Liver (tissue), 8 donors: ENCODE measurements at regions not wholly inside any gene's neighbourhood (a gene's known extent, or its start where the extent isn't known, plus 50 kb on each side); places are given as distances from the start of the nearest gene placed in this dataset.

ENCODE experiments used
- DNase-seq: peaks from one replicate; pipeline ENCODE4 v3.0.0-alpha.2; 2017; ENCODE audit warnings: low spot score
- H3K27ac ChIP-seq, 2 donors: one replicate each; pipeline ENCODE4 v1.7.0; 2013; ENCODE audit warnings: inconsistent platforms in 2 of 2, low read length in 2 of 2, control low read depth in 1 of 2, low read depth in 1 of 2, mild to moderate bottlenecking in 1 of 2
- H3K27me3 ChIP-seq, 4 donors: one replicate each; pipeline versions ENCODE4 v1.6.1 to v1.7.0; 2013; ENCODE audit warnings: low read length in 3 of 4, inconsistent platforms in 1 of 4, mild to moderate bottlenecking in 1 of 4, moderate library complexity in 1 of 4; ENCODE audit not compliant: control insufficient read depth in 4 of 4, insufficient read depth in 4 of 4
- H3K36me3 ChIP-seq, 4 donors: one replicate each; pipeline versions ENCODE4 v1.6.1 to v1.7.0; 2013; ENCODE audit warnings: low read length in 3 of 4, mild to moderate bottlenecking in 3 of 4, low read depth in 1 of 4, moderate library complexity in 1 of 4; ENCODE audit not compliant: control insufficient read depth in 4 of 4, insufficient read depth in 3 of 4
- H3K4me1 ChIP-seq, 4 donors: one replicate each; pipeline versions ENCODE4 v1.6.1 to v1.7.0; 2013; ENCODE audit warnings: low read length in 3 of 4, mild to moderate bottlenecking in 3 of 4, moderate library complexity in 1 of 4; ENCODE audit not compliant: control insufficient read depth in 4 of 4, insufficient read depth in 4 of 4
- H3K4me3 ChIP-seq, 3 donors: one replicate each; pipeline versions ENCODE4 v1.6.1 to v1.7.0; 2013; ENCODE audit warnings: low read length in 3 of 3, control low read depth in 1 of 3, low read depth in 1 of 3, mild to moderate bottlenecking in 1 of 3
- H3K9ac ChIP-seq, 2 donors: one replicate each; pipeline ENCODE4 v1.7.0; 2013; ENCODE audit warnings: low read length in 2 of 2, mild to moderate bottlenecking in 2 of 2, moderate library complexity in 2 of 2, control low read depth in 1 of 2, low read depth in 1 of 2
- H3K9me3 ChIP-seq, 4 donors: one replicate each; pipeline versions ENCODE4 v1.6.1 to v1.7.0; 2013; ENCODE audit warnings: low read length in 3 of 4; ENCODE audit not compliant: control insufficient read depth in 4 of 4
- EGR1 ChIP-seq, 2 donors: IDR thresholded peaks; 2 replicates each; pipeline ENCODE4 v1.6.1; 2016 to 2018; ENCODE audit warnings: antibody characterized with exemption in 2 of 2, low read depth in 2 of 2
- FOXA1 ChIP-seq: IDR thresholded peaks from 2 replicates; pipeline ENCODE4 v1.6.1; 2016; ENCODE audit warnings: antibody characterized with exemption
- FOXA2 ChIP-seq: IDR thresholded peaks from 2 replicates; pipeline ENCODE4 v1.6.1; 2016; ENCODE audit warnings: antibody characterized with exemption
- GABPA ChIP-seq, 2 donors: IDR thresholded peaks in 1 of 2; conservative IDR thresholded peaks in 1 of 2; 2 replicates each; pipeline ENCODE4 v1.6.1; 2016; ENCODE audit warnings: antibody characterized with exemption in 2 of 2, mild to moderate bottlenecking in 1 of 2, moderate library complexity in 1 of 2
- HNF4A ChIP-seq, 2 donors: conservative IDR thresholded peaks; 2 replicates each; pipeline ENCODE4 v1.6.1; 2016; ENCODE audit warnings: antibody characterized with exemption in 2 of 2, mild to moderate bottlenecking in 2 of 2
- JUND ChIP-seq, 2 donors: IDR thresholded peaks; 2 replicates each; pipeline ENCODE4 v1.6.1; 2016; ENCODE audit warnings: antibody characterized with exemption in 2 of 2
- NR2F2 ChIP-seq: IDR thresholded peaks from 2 replicates; pipeline ENCODE4 v1.6.1; 2016; ENCODE audit warnings: antibody characterized with exemption
- RAD21 ChIP-seq, 2 donors: IDR thresholded peaks; 2 replicates each; pipeline ENCODE4 v1.6.1; 2016; ENCODE audit warnings: antibody characterized with exemption in 2 of 2, mild to moderate bottlenecking in 2 of 2
- RXRA ChIP-seq, 2 donors: IDR thresholded peaks; 2 replicates each; pipeline ENCODE4 v1.6.1; 2017 to 2018; ENCODE audit warnings: antibody characterized with exemption in 2 of 2, mild to moderate bottlenecking in 1 of 2
- SP1 ChIP-seq: IDR thresholded peaks from 2 replicates; pipeline ENCODE4 v1.6.1; 2018; ENCODE audit warnings: antibody characterized with exemption, mild to moderate bottlenecking
- WGBS: extraction: QIAGEN DNeasy Blood & Tissue Kit; methylation state at CpG from one replicate; pipeline ENCODE4 v1.1.7; 2013; 5-methylcytosine and 5-hydroxymethylcytosine counted together
- TF ChIP-seq, protein P1 (sequence below): IDR thresholded peaks from 2 replicates; pipeline ENCODE4 v1.6.1; 2016; ENCODE audit warnings: antibody characterized with exemption
- TF ChIP-seq, protein P2 (sequence below): fragments of 150-350 bp; IDR thresholded peaks from 2 replicates; pipeline ENCODE4 v1.5.1; 2017; ENCODE audit warnings: improper control_type of control experiment, low read depth, low read length; ENCODE audit not compliant: missing input control
- TF ChIP-seq, protein P3 (sequence below): IDR thresholded peaks from 2 replicates; pipeline ENCODE4 v1.6.1; 2016; ENCODE audit warnings: antibody characterized with exemption
- TF ChIP-seq, protein P4 (sequence below): IDR thresholded peaks from 2 replicates; pipeline ENCODE4 v1.6.1; 2016; ENCODE audit warnings: antibody characterized with exemption
- TF ChIP-seq, protein P5 (sequence below): IDR thresholded peaks from 2 replicates; pipeline ENCODE4 v1.6.1; 2016; ENCODE audit warnings: antibody characterized with exemption, mild to moderate bottlenecking
- donor health status: healthy.
- donor health status: healthy.
- donor health status: healthy.
- donor health status: healthy.
- donor health status: healthy.

DNA sequence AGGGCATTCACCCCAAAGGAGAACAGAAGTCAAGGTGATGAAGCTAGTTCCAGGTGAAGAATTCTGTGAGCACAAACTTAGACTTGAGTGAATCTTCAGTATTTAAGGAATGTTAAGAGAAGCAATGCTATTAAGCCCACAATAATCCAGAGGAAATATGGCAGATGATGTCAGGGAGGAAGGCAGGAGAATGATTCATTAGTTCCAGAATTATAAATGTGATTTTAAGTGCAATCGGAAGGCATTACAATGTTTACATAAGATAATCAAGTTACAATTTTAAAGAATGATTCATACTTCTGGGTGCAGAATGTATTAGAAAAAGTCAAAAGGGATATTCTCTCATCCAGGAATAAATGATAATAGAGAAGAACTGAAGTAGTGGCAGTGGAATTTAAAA lies 545.2 kb upstream of the BRINP3 start (continued):
- TF ChIP-seq, protein P1, sequence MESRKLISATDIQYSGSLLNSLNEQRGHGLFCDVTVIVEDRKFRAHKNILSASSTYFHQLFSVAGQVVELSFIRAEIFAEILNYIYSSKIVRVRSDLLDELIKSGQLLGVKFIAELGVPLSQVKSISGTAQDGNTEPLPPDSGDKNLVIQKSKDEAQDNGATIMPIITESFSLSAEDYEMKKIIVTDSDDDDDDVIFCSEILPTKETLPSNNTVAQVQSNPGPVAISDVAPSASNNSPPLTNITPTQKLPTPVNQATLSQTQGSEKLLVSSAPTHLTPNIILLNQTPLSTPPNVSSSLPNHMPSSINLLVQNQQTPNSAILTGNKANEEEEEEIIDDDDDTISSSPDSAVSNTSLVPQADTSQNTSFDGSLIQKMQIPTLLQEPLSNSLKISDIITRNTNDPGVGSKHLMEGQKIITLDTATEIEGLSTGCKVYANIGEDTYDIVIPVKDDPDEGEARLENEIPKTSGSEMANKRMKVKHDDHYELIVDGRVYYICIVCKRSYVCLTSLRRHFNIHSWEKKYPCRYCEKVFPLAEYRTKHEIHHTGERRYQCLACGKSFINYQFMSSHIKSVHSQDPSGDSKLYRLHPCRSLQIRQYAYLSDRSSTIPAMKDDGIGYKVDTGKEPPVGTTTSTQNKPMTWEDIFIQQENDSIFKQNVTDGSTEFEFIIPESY, result no peak
- TF ChIP-seq, protein P2, sequence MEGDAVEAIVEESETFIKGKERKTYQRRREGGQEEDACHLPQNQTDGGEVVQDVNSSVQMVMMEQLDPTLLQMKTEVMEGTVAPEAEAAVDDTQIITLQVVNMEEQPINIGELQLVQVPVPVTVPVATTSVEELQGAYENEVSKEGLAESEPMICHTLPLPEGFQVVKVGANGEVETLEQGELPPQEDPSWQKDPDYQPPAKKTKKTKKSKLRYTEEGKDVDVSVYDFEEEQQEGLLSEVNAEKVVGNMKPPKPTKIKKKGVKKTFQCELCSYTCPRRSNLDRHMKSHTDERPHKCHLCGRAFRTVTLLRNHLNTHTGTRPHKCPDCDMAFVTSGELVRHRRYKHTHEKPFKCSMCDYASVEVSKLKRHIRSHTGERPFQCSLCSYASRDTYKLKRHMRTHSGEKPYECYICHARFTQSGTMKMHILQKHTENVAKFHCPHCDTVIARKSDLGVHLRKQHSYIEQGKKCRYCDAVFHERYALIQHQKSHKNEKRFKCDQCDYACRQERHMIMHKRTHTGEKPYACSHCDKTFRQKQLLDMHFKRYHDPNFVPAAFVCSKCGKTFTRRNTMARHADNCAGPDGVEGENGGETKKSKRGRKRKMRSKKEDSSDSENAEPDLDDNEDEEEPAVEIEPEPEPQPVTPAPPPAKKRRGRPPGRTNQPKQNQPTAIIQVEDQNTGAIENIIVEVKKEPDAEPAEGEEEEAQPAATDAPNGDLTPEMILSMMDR, result no peak
- TF ChIP-seq FOXA2, result no peak
- no peak for TF ChIP-seq NR2F2
- TF ChIP-seq RAD21 (IDR thresholded peaks at IDR 0.05), result no peak

DNA sequence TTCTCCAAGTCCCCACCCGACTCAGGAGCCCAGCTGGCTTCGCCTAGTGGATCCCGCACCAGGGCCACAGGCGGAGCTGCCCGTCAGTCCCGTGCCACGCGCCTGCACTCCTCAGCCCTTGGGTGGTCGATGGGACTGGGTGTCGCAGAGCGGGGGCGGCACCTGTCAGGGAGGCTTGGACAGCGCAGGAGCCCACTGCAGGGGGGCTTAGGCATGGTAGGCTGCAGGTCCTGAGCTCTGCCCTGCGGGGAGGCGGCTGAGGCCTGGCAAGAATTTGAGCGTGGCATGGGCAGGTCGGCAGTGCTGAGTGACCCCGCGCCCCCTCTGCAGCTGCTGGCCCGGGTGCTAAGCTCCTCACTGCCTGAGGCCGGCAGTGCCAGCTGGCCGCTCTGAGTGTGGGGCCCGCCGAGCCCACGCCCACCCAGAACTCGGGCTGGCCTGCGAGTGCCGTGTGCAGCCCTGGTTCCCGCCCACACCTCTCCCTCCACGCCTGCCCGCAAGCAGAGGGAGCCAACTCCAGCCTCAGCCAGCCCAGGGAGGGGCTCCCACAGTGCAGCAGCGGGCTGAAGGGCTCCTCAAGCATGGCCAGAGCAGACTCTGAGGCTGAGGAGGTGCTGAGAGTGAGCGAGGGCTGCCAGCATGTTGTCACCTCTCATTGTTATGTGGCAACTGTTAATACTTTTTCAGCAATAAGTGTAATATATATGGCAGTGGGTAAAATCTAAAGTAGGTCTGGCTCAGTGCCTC lies 548.4 kb upstream of the BRINP3 start:
- no peak overlapping the region for H3K9ac ChIP-seq
- no peak overlapping the region for H3K27ac ChIP-seq
- H3K4me3 ChIP-seq, result no peak overlapping the region
- H3K4me1 ChIP-seq, result no peaks in the 10 kb centered on the region
- no peak for DNase-seq
- H3K9me3 ChIP-seq, result no peaks in the 10 kb centered on the region
- no peaks in the 10 kb centered on the region for H3K27me3 ChIP-seq
- TF ChIP-seq EGR1 (IDR thresholded peaks at IDR 0.05; ENCODE audit: low read depth in 2 of 2) (no peak), HNF4A (conservative IDR thresholded peaks at IDR 0.05) (no peak), JUND (IDR thresholded peaks at IDR 0.05) (no peak), RAD21 (IDR thresholded peaks at IDR 0.05) (no peak), SP1 (no peak), RXRA (IDR thresholded peaks at IDR 0.05) (no peak), NR2F2 (no peak), FOXA1 (no peak), GABPA (IDR thresholded peaks at IDR 0.05 in 1 of 2, conservative IDR thresholded peaks at IDR 0.05 in 1 of 2) (no peak)
- TF ChIP-seq, protein P3, sequence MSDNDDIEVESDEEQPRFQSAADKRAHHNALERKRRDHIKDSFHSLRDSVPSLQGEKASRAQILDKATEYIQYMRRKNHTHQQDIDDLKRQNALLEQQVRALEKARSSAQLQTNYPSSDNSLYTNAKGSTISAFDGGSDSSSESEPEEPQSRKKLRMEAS, result no peak
- TF ChIP-seq, protein P4, sequence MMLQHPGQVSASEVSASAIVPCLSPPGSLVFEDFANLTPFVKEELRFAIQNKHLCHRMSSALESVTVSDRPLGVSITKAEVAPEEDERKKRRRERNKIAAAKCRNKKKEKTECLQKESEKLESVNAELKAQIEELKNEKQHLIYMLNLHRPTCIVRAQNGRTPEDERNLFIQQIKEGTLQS, result no peak
- TF ChIP-seq, protein P1, result no peak
- TF ChIP-seq, protein P5, sequence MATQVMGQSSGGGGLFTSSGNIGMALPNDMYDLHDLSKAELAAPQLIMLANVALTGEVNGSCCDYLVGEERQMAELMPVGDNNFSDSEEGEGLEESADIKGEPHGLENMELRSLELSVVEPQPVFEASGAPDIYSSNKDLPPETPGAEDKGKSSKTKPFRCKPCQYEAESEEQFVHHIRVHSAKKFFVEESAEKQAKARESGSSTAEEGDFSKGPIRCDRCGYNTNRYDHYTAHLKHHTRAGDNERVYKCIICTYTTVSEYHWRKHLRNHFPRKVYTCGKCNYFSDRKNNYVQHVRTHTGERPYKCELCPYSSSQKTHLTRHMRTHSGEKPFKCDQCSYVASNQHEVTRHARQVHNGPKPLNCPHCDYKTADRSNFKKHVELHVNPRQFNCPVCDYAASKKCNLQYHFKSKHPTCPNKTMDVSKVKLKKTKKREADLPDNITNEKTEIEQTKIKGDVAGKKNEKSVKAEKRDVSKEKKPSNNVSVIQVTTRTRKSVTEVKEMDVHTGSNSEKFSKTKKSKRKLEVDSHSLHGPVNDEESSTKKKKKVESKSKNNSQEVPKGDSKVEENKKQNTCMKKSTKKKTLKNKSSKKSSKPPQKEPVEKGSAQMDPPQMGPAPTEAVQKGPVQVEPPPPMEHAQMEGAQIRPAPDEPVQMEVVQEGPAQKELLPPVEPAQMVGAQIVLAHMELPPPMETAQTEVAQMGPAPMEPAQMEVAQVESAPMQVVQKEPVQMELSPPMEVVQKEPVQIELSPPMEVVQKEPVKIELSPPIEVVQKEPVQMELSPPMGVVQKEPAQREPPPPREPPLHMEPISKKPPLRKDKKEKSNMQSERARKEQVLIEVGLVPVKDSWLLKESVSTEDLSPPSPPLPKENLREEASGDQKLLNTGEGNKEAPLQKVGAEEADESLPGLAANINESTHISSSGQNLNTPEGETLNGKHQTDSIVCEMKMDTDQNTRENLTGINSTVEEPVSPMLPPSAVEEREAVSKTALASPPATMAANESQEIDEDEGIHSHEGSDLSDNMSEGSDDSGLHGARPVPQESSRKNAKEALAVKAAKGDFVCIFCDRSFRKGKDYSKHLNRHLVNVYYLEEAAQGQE, result no peak
- no peaks in the 10 kb centered on the region for H3K36me3 ChIP-seq
- WGBS, result 93% methylated on average over 33 of the region's 33 CpGs
